Heart left ventricle (tissue), 13 donors: ENCODE measurements at regions not wholly inside any gene's neighbourhood (a gene's known extent, or its start where the extent isn't known, plus 50 kb on each side); places are given as distances from the start of the nearest gene placed in this dataset.

Experiments used
- POLR2A ChIP-seq, 2 donors: fragments of 450-650 bp; IDR thresholded peaks; one replicate each; pipeline ENCODE4 v1.6.1; 2017; ENCODE audit warnings: antibody characterized with exemption in 2 of 2, mild to moderate bottlenecking in 2 of 2, moderate library complexity in 2 of 2
- TF ChIP-seq, protein P1 (sequence below), 12 donors: fragments of 200-600 bp; sonication (generic) in 4 of 12; IDR thresholded peaks; one replicate each; pipeline versions ENCODE4 v1.5.0 to v1.8.0; 2018 to 2022; ENCODE audit warnings: antibody characterized with exemption in 12 of 12, mild to moderate bottlenecking in 5 of 12
- donor health status: ischemic (EF 13 %, LVEDD 7.1; RV severe dilation, severe dysfunction).
- donor health status: DM: no; HTN: yes; CAD: no.
- donor health status: DM: no; HTN: no; CAD: no.
- donor health status: ischemic (EF 25% LVEDD 6.9; RV normal size, moderate dysfunction).
- donor health status: ischemic (EF 25% LVEDD 5.7; RV mildly dilated, moderate dysfunction).
- donor health status: ischemic (EF 35%, LVEDD 5.7; RV mildly dilated, moderate dysfunction).
- donor health status: nonischemic (EF 11% LVEDD 7.7; RV severe dilation, severe dysfunction).
- donor health status: DM: yes; HTN: yes; CAD: no.
- donor health status: PGD.
- donor health status: ischemic (EF 29% LVEDD 5.4; RV normal size, mild dysfunction).
- donor health status: nonischemic (EF 23%, LVEDD 6.1; RV moderate dilation, normal function).

DNA sequence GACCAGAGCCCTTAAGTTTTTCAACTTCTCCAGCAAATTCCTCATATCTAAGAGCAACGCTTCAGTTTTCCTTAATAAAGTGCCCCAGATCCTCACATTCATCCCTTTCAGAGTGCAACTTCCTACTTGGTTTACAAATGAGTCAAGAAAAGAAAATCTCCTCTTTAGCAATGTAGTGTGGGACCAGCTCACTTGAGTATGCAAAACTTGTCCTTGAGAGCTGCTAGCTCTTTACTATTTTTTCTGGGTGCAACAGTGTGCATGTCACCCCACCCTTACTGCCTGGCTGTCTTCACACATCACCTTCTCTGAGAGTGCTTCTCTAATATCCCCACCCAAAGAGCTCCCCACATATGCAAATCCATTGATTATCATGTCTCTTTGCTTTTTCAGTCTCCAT is 203.1 kb upstream of the CAMK1G start:
- no peak for TF ChIP-seq POLR2A (IDR thresholded peaks at IDR 0.05)
- TF ChIP-seq, protein P1, sequence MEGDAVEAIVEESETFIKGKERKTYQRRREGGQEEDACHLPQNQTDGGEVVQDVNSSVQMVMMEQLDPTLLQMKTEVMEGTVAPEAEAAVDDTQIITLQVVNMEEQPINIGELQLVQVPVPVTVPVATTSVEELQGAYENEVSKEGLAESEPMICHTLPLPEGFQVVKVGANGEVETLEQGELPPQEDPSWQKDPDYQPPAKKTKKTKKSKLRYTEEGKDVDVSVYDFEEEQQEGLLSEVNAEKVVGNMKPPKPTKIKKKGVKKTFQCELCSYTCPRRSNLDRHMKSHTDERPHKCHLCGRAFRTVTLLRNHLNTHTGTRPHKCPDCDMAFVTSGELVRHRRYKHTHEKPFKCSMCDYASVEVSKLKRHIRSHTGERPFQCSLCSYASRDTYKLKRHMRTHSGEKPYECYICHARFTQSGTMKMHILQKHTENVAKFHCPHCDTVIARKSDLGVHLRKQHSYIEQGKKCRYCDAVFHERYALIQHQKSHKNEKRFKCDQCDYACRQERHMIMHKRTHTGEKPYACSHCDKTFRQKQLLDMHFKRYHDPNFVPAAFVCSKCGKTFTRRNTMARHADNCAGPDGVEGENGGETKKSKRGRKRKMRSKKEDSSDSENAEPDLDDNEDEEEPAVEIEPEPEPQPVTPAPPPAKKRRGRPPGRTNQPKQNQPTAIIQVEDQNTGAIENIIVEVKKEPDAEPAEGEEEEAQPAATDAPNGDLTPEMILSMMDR (IDR thresholded peaks at IDR 0.05), result no peak
